Vagina (tissue), 2 donors: ENCODE measurements at regions not wholly inside any gene's neighbourhood (a gene's known extent, or its start where the extent isn't known, plus 50 kb on each side); places are given as distances from the start of the nearest gene placed in this dataset.
"Not testable (repeated sequence)": the region's sequence is repeated elsewhere in the genome, so short reads cannot be mapped to it uniquely, and the experiment has no call there.

ENCODE experiments used
- DNase-seq, 2 donors: peaks; one replicate each; pipeline ENCODE4 v3.0.0-alpha.2; 2017; ENCODE audit errors: extremely low spot score in 2 of 2
- H3K27ac ChIP-seq: fragments of 200-600 bp; sonication (generic); one replicate; pipeline ENCODE4 v1.5.1; 2019
- H3K27me3 ChIP-seq: fragments of 200-600 bp; sonication (generic); one replicate; pipeline ENCODE4 v1.5.1; 2019
- H3K36me3 ChIP-seq, 2 donors: fragments of 200-600 bp; sonication (generic); one replicate each; pipeline ENCODE4 v1.5.1; 2017 to 2019
- H3K4me1 ChIP-seq: fragments of 200-600 bp; sonication (generic); one replicate; pipeline ENCODE4 v1.5.1; 2019
- H3K4me3 ChIP-seq, 2 donors: fragments of 200-600 bp; sonication (generic); 1 replicate in 1 of 2; 2 replicates in 1 of 2; pipeline ENCODE4 v1.5.1; 2016 to 2019
- H3K9me3 ChIP-seq: fragments of 200-600 bp; sonication (generic); one replicate; pipeline ENCODE4 v1.5.1; 2019
- POLR2A ChIP-seq, 2 donors: fragments of 450-650 bp; IDR thresholded peaks; one replicate each; pipeline ENCODE4 v1.6.1; 2017; ENCODE audit warnings: antibody characterized with exemption in 2 of 2, mild to moderate bottlenecking in 2 of 2, moderate library complexity in 2 of 2
- POLR2AphosphoS5 ChIP-seq, 2 donors: sonication (generic); formaldehyde crosslinking; IDR thresholded peaks; one replicate each; pipeline ENCODE4 v1.9.0; 2017; ENCODE audit warnings: antibody characterized with exemption in 2 of 2, mild to moderate bottlenecking in 2 of 2, low read depth in 1 of 2; ENCODE audit not compliant: insufficient read depth in 1 of 2
- intact Hi-C: fragments of 100-400 bp; cut with DNase I; formaldehyde crosslinking; loops from one replicate; pipeline ENCODE4 v1.15.1; 2023
- TF ChIP-seq, protein P1 (sequence below), 3 experiments: fragments of 450-650 bp in 2 of 3; fragments of 200-600 bp in 1 of 3; sonication (generic) in 1 of 3; IDR thresholded peaks; one replicate each; pipeline ENCODE4 v1.5.1; 2017 to 2019; ENCODE audit warnings: antibody characterized with exemption in 3 of 3, mild to moderate bottlenecking in 2 of 3, moderate library complexity in 2 of 3

DNA sequence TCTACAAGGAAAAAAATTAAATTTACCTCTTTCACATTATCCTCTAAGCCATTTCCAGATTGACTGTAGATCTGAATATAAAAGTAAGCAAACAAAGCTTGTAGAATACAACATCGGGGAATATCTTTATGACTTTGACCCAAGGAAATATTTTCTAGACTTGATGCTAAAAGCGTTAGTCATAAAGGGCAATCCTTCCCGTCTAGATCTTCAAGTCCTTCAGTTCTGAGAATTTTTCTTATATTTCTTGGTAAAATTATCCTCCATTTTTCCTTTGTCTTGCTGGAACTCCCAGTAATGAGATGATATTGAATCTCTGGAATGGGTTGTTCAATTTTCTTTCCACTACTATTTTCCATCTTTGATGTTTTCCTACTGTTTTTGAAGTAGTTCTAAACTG lies 77.8 kb upstream of the ZNF184 start:
- TF ChIP-seq POLR2AphosphoS5 (IDR thresholded peaks at IDR 0.05; ENCODE audit: insufficient read depth in 1 of 2, low read depth in 1 of 2), result no peak
- TF ChIP-seq POLR2A (IDR thresholded peaks at IDR 0.05), result no peak
- TF ChIP-seq, protein P1, sequence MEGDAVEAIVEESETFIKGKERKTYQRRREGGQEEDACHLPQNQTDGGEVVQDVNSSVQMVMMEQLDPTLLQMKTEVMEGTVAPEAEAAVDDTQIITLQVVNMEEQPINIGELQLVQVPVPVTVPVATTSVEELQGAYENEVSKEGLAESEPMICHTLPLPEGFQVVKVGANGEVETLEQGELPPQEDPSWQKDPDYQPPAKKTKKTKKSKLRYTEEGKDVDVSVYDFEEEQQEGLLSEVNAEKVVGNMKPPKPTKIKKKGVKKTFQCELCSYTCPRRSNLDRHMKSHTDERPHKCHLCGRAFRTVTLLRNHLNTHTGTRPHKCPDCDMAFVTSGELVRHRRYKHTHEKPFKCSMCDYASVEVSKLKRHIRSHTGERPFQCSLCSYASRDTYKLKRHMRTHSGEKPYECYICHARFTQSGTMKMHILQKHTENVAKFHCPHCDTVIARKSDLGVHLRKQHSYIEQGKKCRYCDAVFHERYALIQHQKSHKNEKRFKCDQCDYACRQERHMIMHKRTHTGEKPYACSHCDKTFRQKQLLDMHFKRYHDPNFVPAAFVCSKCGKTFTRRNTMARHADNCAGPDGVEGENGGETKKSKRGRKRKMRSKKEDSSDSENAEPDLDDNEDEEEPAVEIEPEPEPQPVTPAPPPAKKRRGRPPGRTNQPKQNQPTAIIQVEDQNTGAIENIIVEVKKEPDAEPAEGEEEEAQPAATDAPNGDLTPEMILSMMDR (IDR thresholded peaks at IDR 0.05), result no peak
- H3K4me3 ChIP-seq, result no peak overlapping the region
- H3K27ac ChIP-seq, result no peak overlapping the region
- H3K36me3 ChIP-seq, result no peaks in the 10 kb centered on the region
- no peaks in the 10 kb centered on the region for H3K27me3 ChIP-seq
- no peaks in the 10 kb centered on the region for H3K9me3 ChIP-seq
- intact Hi-C loops, result no loop called here
- no peak for DNase-seq
- peaks cover under 1% of the 10 kb centered on the region for H3K4me1 ChIP-seq

GRCh38 chr6:27549241-27549598 lies 76.3 kb upstream of the ZNF184 start:
- H3K4me3 ChIP-seq, DNase-seq, H3K36me3 ChIP-seq, intact Hi-C loops, H3K27me3 ChIP-seq, H3K9me3 ChIP-seq, H3K27ac ChIP-seq: not testable (repeated sequence)
- H3K4me1 ChIP-seq, result peaks cover 12% of the 10 kb centered on the region

DNA sequence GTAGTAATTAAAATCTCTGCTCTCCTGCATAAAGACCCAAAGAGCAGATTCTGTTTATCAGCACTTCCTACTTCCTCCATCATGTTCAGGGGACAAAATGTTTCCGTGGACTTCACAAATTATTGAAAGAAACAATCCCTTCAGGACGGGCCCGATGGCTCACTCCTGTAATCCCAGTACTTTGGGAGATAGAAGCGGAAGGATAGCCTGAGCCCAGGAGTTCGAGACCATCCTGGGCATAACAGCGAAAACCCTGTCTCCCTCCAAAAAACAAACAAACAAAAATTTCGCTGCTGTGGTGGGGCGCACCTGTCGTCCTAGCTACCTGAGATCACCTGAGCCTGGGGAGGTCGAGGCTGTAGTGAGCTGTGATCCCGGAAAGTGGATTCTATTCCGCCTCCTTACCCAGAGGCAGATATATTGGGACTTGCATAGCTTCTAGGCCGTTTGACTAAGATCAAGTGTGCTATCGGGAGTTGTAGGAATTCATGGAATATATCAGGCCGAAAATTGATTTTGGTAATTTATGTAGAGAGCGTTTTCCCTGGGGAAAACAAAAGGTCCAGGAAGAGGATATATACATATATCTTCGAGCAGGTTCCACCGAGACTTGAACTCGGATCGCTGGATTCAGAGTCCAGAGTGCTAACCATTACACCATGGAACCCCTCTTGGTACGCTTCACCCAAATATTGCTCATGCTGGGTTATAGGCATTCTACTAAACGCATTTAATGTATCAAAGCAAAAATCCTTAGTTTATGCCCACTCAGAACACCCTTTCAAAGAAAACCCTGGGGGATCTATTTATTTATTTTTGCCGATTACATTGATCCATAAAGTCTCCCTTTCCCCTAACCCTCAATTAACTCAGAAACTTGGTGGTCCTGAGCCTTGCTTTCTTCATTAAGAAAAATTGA lies 74.5 kb upstream of the ZNF184 start:
- H3K36me3 ChIP-seq, result no peaks in the 10 kb centered on the region
- intact Hi-C loops, result no loop called here
- no peak overlapping the region for H3K27ac ChIP-seq
- DNase-seq, result no peak
- TF ChIP-seq, protein P1 (IDR thresholded peaks at IDR 0.05), result no peak
- TF ChIP-seq POLR2A (IDR thresholded peaks at IDR 0.05) (no peak), POLR2AphosphoS5 (IDR thresholded peaks at IDR 0.05; ENCODE audit: insufficient read depth in 1 of 2, low read depth in 1 of 2) (no peak)
- peaks cover 5% of the 10 kb centered on the region for H3K27me3 ChIP-seq
- peaks cover 14% of the 10 kb centered on the region for H3K4me1 ChIP-seq
- H3K9me3 ChIP-seq, result no peaks in the 10 kb centered on the region
- H3K4me3 ChIP-seq, result no peak overlapping the region

DNA sequence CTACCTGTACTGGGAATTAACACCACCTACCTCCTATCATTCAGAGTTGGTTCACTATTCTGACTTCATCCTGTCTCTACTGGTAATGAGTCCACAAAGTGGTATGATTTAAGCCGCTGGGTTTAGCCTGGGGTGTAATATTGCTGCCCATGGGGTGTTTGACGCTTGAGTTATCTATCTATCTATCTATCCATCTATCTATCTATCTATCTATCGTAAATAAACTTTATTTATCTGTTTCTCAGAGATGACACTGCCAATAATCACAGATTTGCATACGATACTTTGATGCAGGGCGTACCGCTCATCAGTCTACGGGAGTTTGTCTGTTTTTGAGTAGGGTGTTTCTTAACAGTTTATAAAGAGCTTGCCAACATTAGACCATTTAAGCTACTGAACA lies 73.6 kb upstream of the ZNF184 start:
- H3K36me3 ChIP-seq, result no peaks in the 10 kb centered on the region
- peaks cover 14% of the 10 kb centered on the region for H3K4me1 ChIP-seq
- TF ChIP-seq, protein P1 (IDR thresholded peaks at IDR 0.05), result no peak
- TF ChIP-seq POLR2AphosphoS5 (IDR thresholded peaks at IDR 0.05; ENCODE audit: insufficient read depth in 1 of 2, low read depth in 1 of 2) (no peak), POLR2A (IDR thresholded peaks at IDR 0.05) (no peak)
- H3K27me3 ChIP-seq, result peaks cover 5% of the 10 kb centered on the region
- H3K9me3 ChIP-seq, result no peaks in the 10 kb centered on the region
- no peak overlapping the region for H3K4me3 ChIP-seq
- intact Hi-C loops, result no loop called here
- H3K27ac ChIP-seq, result no peak overlapping the region
- no peak for DNase-seq

- no peaks in the 10 kb centered on the region for H3K9me3 ChIP-seq
- H3K27me3 ChIP-seq, result peaks cover 5% of the 10 kb centered on the region
- no peak for DNase-seq
- no peak overlapping the region for H3K27ac ChIP-seq
- TF ChIP-seq POLR2A (IDR thresholded peaks at IDR 0.05), result no peak
- TF ChIP-seq POLR2AphosphoS5 (IDR thresholded peaks at IDR 0.05; ENCODE audit: insufficient read depth in 1 of 2, low read depth in 1 of 2), result no peak
- TF ChIP-seq, protein P1 (IDR thresholded peaks at IDR 0.05), result no peak
- H3K36me3 ChIP-seq, result no peaks in the 10 kb centered on the region
- intact Hi-C loops, result no loop called here
- no peak overlapping the region for H3K4me3 ChIP-seq
- peaks cover 14% of the 10 kb centered on the region for H3K4me1 ChIP-seq
Measured at GRCh38 chr6:27545271-27546046, 72.6 kb upstream of the ZNF184 start.
